Karpas-422 (cell line): ENCODE measurements at regions not wholly inside any gene's neighbourhood (a gene's known extent, or its start where the extent isn't known, plus 50 kb on each side); places are given as distances from the start of the nearest gene placed in this dataset.

Experiments
- DNase-seq: peaks from one replicate; pipeline ENCODE4 v3.0.0-alpha.2; 2015
- H2AFZ ChIP-seq: fragments of 200-600 bp; sonication (generic); 2 replicates; pipeline ENCODE4 v1.6.1; 2014; ENCODE audit warnings: antibody characterized with exemption, low read length, mixed read lengths
- H3K27ac ChIP-seq: fragments of 200-600 bp; sonication (generic); 2 replicates; pipeline ENCODE4 v1.5.1; 2014; ENCODE audit warnings: mild to moderate bottlenecking, low read length, moderate library complexity
- H3K27me3 ChIP-seq: fragments of 200-600 bp; sonication (generic); 2 replicates; pipeline ENCODE4 v1.6.1; 2014; ENCODE audit warnings: low read length, mixed read lengths
- H3K36me3 ChIP-seq: fragments of 200-600 bp; sonication (generic); 2 replicates; pipeline ENCODE4 v1.6.1; 2014; ENCODE audit warnings: low read length, mixed read lengths; ENCODE audit not compliant: insufficient read depth
- H3K4me1 ChIP-seq: fragments of 200-600 bp; sonication (generic); 2 replicates; pipeline ENCODE4 v1.6.1; 2014; ENCODE audit warnings: mild to moderate bottlenecking, low read length, mixed read lengths
- H3K4me2 ChIP-seq: fragments of 200-600 bp; sonication (generic); 2 replicates; pipeline ENCODE4 v1.6.1; 2014; ENCODE audit warnings: low read length, low read depth, mild to moderate bottlenecking; ENCODE audit not compliant: poor library complexity, severe bottlenecking
- H3K4me3 ChIP-seq: fragments of 200-600 bp; sonication (generic); 2 replicates; pipeline ENCODE4 v1.5.1; 2014; ENCODE audit warnings: mild to moderate bottlenecking, antibody characterized with exemption, low read length, mixed read lengths
- H3K79me2 ChIP-seq: fragments of 200-600 bp; sonication (generic); 2 replicates; pipeline ENCODE4 v1.6.1; 2014; ENCODE audit warnings: mild to moderate bottlenecking, low read length, mixed read lengths
- H3K9ac ChIP-seq: fragments of 200-600 bp; sonication (generic); 2 replicates; pipeline ENCODE4 v1.6.0; 2014; ENCODE audit warnings: low read length
- H3K9me2 ChIP-seq: fragments of 200-600 bp; sonication (generic), shearing (Covaris generic); replicated peaks from 2 replicates; pipeline ENCODE4 v1.6.0; 2014; ENCODE audit warnings: mild to moderate bottlenecking, low read length, moderate library complexity; ENCODE audit not compliant: insufficient read depth
- H3K9me3 ChIP-seq: fragments of 300-700, 200-600 bp; sonication (generic); 2 replicates; pipeline ENCODE4 v1.6.1; 2014; ENCODE audit warnings: low read length, mixed read lengths
- H4K20me1 ChIP-seq: fragments of 200-600 bp; sonication (generic); 2 replicates; pipeline ENCODE4 v1.6.1; 2014; ENCODE audit warnings: mild to moderate bottlenecking, antibody characterized with exemption, low read length, low read depth; ENCODE audit not compliant: insufficient read depth

DNA sequence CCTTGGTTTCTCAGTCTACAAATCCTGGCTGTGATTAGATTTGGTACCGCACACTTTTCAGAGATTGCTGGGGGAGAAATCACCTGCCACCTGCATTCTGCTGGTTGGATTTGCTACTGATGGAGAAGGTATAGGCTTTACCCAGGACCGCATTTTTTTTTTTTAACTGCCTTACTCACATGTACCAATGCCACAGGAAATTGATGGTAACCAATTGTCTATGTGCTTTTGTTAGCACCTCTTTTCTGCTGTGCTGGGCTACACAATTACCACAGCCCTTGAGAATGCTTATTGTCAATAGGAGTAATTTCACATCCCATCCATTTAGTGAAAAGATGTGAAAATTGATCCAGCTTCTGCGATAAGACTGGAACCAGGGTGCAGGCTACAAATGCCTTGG, 74.4 kb upstream of the TANC2 start:
- Histone ChIP-seq H3K27me3 (no peaks in the 10 kb centered on the region), H3K4me1 (no peaks in the 10 kb centered on the region), H3K9me3 (no peaks in the 10 kb centered on the region), H3K4me2 (no peak overlapping the region), H3K27ac (no peak overlapping the region), H2AFZ (no peak overlapping the region), H3K9me2 (no peaks in the 10 kb centered on the region), H3K36me3 (no peaks in the 10 kb centered on the region), H3K79me2 (no peaks in the 10 kb centered on the region), H3K9ac (no peak overlapping the region), H4K20me1 (no peaks in the 10 kb centered on the region), H3K4me3 (no peak overlapping the region)
- DNase-seq: no peak

DNA sequence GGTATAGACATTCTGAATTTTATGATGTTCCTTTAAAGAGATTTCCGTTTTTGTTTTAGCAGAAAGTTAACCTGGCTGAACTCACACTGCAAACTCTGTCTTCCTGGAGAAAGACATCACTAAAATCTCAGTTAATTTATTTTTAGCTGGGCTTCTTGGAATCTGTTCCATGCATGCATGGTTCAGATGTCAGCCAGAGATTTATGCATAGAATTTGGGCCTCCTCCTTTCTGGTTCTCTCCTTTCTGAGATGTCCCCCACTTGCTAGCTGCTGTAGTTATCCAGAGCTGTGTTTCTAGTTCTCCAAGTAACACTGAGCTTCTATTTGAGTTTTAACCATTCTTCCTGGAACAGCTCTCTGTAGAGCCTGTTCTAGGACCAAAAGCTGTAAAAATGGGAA, 77.3 kb upstream of the TANC2 start:
- Histone ChIP-seq H3K4me3 (no peak overlapping the region), H3K9ac (no peak overlapping the region), H3K9me3 (no peaks in the 10 kb centered on the region), H3K79me2 (no peaks in the 10 kb centered on the region), H3K27ac (no peak overlapping the region), H3K27me3 (no peaks in the 10 kb centered on the region), H2AFZ (no peak overlapping the region), H3K36me3 (no peaks in the 10 kb centered on the region), H3K4me1 (no peaks in the 10 kb centered on the region), H3K4me2 (no peak overlapping the region), H4K20me1 (no peaks in the 10 kb centered on the region), H3K9me2 (no peaks in the 10 kb centered on the region)
- DNase-seq: no peak

- no peak overlapping the region for H2AFZ ChIP-seq
- no peak overlapping the region for H3K4me2 ChIP-seq
- DNase-seq: no peak
- no peak overlapping the region for H3K27ac ChIP-seq
- no peaks in the 10 kb centered on the region for H3K36me3 ChIP-seq
- no peaks in the 10 kb centered on the region for H3K27me3 ChIP-seq
- H3K4me1 ChIP-seq: no peaks in the 10 kb centered on the region
- H3K9me3 ChIP-seq: no peaks in the 10 kb centered on the region
- H3K79me2 ChIP-seq: no peaks in the 10 kb centered on the region
- H3K9ac ChIP-seq: no peak overlapping the region
- H3K9me2 ChIP-seq: no peaks in the 10 kb centered on the region
- no peaks in the 10 kb centered on the region for H4K20me1 ChIP-seq
- no peak overlapping the region for H3K4me3 ChIP-seq
Observed at GRCh38 chr17:62888148-62888547, 77.9 kb upstream of the TANC2 start.

DNA sequence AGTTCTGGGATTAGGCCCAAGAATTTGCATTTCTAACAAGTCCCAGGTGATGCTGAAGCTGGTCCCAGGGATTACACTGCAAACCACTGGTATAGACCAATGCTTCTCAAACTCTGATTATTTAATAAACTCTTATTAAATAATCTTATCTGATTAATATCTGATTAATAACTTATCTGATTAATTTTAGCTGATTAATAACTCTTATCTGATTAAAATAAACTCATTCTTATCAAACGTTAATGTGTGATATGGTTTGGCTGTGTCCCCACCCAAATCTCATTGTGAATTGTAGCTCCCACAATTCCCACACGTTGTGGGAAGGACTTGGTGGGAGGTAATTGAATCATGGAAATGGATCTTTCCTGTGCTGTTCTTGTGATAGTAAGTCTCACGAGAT, 78.6 kb upstream of the TANC2 start:
- H3K9ac ChIP-seq: no peak overlapping the region
- no peak for DNase-seq
- H3K4me2 ChIP-seq: no peak overlapping the region
- H3K4me1 ChIP-seq: 0 out of 2 replicates have a peak, but pooled peaks cover 2% of the 10 kb centered on the region
- H3K79me2 ChIP-seq: no peaks in the 10 kb centered on the region
- H3K4me3 ChIP-seq: no peak overlapping the region
- no peaks in the 10 kb centered on the region for H4K20me1 ChIP-seq
- H3K9me3 ChIP-seq: no peaks in the 10 kb centered on the region
- no peaks in the 10 kb centered on the region for H3K36me3 ChIP-seq
- H3K27me3 ChIP-seq: no peaks in the 10 kb centered on the region
- H2AFZ ChIP-seq: no peak overlapping the region
- H3K27ac ChIP-seq: no peak overlapping the region
- no peaks in the 10 kb centered on the region for H3K9me2 ChIP-seq

- Histone ChIP-seq H3K27ac (no peak overlapping the region), H3K4me2 (no peak overlapping the region), H3K9ac (no peak overlapping the region), H3K9me3 (no peaks in the 10 kb centered on the region), H2AFZ (no peak overlapping the region), H3K36me3 (no peaks in the 10 kb centered on the region), H3K4me1 (peaks cover 2% of the 10 kb centered on the region; the same call in 1 of the 2 replicates), H4K20me1 (no peaks in the 10 kb centered on the region), H3K9me2 (no peaks in the 10 kb centered on the region), H3K27me3 (no peaks in the 10 kb centered on the region), H3K79me2 (no peaks in the 10 kb centered on the region), H3K4me3 (no peak overlapping the region)
- DNase-seq: no peak
Observed at GRCh38 chr17:62884781-62885180, 76.7 kb upstream of the MARCHF10 start.

DNA sequence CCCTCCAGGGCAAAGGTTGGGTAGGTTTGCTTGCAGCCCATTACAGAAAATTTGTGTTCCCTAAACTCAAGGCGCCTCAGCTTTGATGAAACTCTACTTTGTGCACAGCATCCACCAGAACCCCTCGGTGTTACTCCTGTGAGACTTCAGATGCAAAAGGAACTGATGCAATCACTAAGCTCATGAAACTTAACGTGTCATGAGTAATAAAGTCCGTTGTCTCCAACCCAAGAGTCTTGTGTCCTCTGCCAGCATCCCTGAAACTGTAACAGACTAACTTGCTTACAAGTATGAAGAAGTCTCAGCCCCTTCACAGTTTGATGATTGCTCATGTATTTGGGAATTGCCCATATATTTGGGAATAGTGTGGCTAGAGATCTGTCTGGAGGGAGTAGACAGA, 74.8 kb upstream of the MARCHF10 start:
- no peak overlapping the region for H2AFZ ChIP-seq
- no peaks in the 10 kb centered on the region for H3K27me3 ChIP-seq
- no peaks in the 10 kb centered on the region for H3K36me3 ChIP-seq
- no peak for DNase-seq
- H3K9me3 ChIP-seq: no peaks in the 10 kb centered on the region
- no peak overlapping the region for H3K27ac ChIP-seq
- H3K4me1 ChIP-seq: peaks cover 2% of the 10 kb centered on the region; the same call in 1 of the 2 replicates
- no peaks in the 10 kb centered on the region for H4K20me1 ChIP-seq
- no peak overlapping the region for H3K4me2 ChIP-seq
- H3K79me2 ChIP-seq: no peaks in the 10 kb centered on the region
- no peak overlapping the region for H3K4me3 ChIP-seq
- H3K9me2 ChIP-seq: no peaks in the 10 kb centered on the region
- H3K9ac ChIP-seq: no peak overlapping the region

- Histone ChIP-seq H3K4me3 (no peak overlapping the region), H3K27me3 (no peaks in the 10 kb centered on the region), H4K20me1 (no peaks in the 10 kb centered on the region), H3K79me2 (no peaks in the 10 kb centered on the region), H3K36me3 (no peaks in the 10 kb centered on the region), H3K4me2 (no peak overlapping the region), H3K9ac (no peak overlapping the region), H3K4me1 (peaks cover 2% of the 10 kb centered on the region; the same call in 1 of the 2 replicates), H3K27ac (no peak overlapping the region), H2AFZ (no peak overlapping the region), H3K9me2 (no peaks in the 10 kb centered on the region), H3K9me3 (no peaks in the 10 kb centered on the region)
- DNase-seq: peak; percentile 68
Observed at GRCh38 chr17:62882284-62882683, 74.2 kb upstream of the MARCHF10 start.

DNA sequence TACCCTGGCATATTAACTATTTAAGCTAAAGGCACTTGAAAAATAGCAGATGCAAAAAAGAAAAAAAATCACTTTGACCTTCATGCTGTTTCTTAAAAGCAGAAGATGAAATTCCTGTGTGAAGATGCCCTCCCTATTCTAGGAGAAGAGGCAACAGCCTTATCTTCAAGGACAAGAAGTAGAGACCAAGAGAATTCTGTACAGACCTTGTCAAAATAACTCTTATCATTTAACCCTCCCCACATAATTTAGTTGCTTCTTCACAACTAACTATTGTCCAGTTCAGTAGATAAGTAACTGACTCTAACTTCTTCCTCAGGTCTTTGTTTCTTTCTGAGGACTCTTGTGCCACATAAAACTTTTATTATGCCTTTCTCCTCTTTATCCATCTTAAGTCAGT, 72.0 kb upstream of the MARCHF10 start:
- H3K4me3 ChIP-seq: no peak overlapping the region
- peaks cover 2% of the 10 kb centered on the region; the same call in 1 of the 2 replicates for H3K4me1 ChIP-seq
- no peaks in the 10 kb centered on the region for H3K79me2 ChIP-seq
- no peaks in the 10 kb centered on the region for H4K20me1 ChIP-seq
- DNase-seq: no peak
- no peak overlapping the region for H2AFZ ChIP-seq
- no peaks in the 10 kb centered on the region for H3K36me3 ChIP-seq
- H3K4me2 ChIP-seq: no peak overlapping the region
- no peak overlapping the region for H3K27ac ChIP-seq
- H3K9ac ChIP-seq: no peak overlapping the region
- H3K9me3 ChIP-seq: no peaks in the 10 kb centered on the region
- no peaks in the 10 kb centered on the region for H3K27me3 ChIP-seq
- no peaks in the 10 kb centered on the region for H3K9me2 ChIP-seq
